HepG2 (cell line): ENCODE measurements at regions not wholly inside any gene's neighbourhood (a gene's known extent, or its start where the extent isn't known, plus 50 kb on each side); places are given as distances from the start of the nearest gene placed in this dataset.

Source experiments
- ATAC-seq: fragments of 200-7000 bp; cut with Tn5 transposase; 3 replicates; pipeline ENCODE4 v1.9.1; 2020; ENCODE audit warnings: mild to moderate bottlenecking, moderate library complexity
- BruUV-seq: library from RNA; stranded (reverse); fragments of 400-500 nt; replicated peaks from 2 replicates; lab custom pipeline; 2021; lab: Mats Ljungman, UMichigan
- CTCF ChIA-PET: fragments of 300-600 bp; formaldehyde crosslinking; extraction: SDS; loops from one replicate; lab custom pipeline; 2021; ENCODE audit warnings: low total read pairs, inconsistent platforms, low intra/inter-chr PET ratio; lab: Yijun Ruan, JAX
- POLR2A ChIA-PET: fragments of 350-600 bp; sonication (Branson Sonifier 250); formaldehyde crosslinking; loops from one replicate; lab custom pipeline; 2020; ENCODE audit warnings: antibody characterized with exemption, inconsistent platforms; lab: Yijun Ruan, JAX
- DNase-seq: peaks from one replicate; pipeline ENCODE4 v3.0.0-alpha.2; 2015; ENCODE audit warnings: low spot score
- FAIRE-seq: peaks from 3 replicates; lab custom pipeline; 2011; peaks lifted over from hg19 to GRCh38; lab: Jason Lieb, UNC
- H2AFZ ChIP-seq: one replicate; pipeline ENCODE4 v1.6.1; 2011; ENCODE audit warnings: low read length, inconsistent platforms
- H3K27ac ChIP-seq: fragments of 300-600 bp; 3 replicates; pipeline ENCODE4 v1.8.0; 2011; ENCODE audit warnings: mixed run types, mild to moderate bottlenecking, mixed read lengths, low read length, inconsistent platforms; ENCODE audit not compliant: insufficient read depth; ENCODE audit errors: extremely low read length
- H3K27me3 ChIP-seq, 2 experiments: fragments of 200-600 bp in 1 of 2; 2 replicates in 1 of 2; 3 replicates in 1 of 2; pipeline versions ENCODE4 v1.6.0 to v1.8.0; 2011; ENCODE audit warnings: low read length in 2 of 2, mild to moderate bottlenecking in 2 of 2, moderate library complexity in 2 of 2, inconsistent platforms in 1 of 2; ENCODE audit not compliant: insufficient read depth in 2 of 2, control insufficient read depth in 1 of 2
- H3K36me3 ChIP-seq, 2 experiments: fragments of 200-600 bp in 1 of 2; replicated peaks in 1 of 2; 2 replicates in 1 of 2; 3 replicates in 1 of 2; pipeline versions ENCODE4 v1.5.1 to v1.8.0; 2011; ENCODE audit warnings: low read length in 2 of 2, inconsistent platforms in 1 of 2; ENCODE audit not compliant: insufficient read depth in 2 of 2, control insufficient read depth in 1 of 2
- H3K4me1 ChIP-seq: 2 replicates; pipeline ENCODE4 v1.5.1; 2012; ENCODE audit warnings: low read length, inconsistent platforms; ENCODE audit not compliant: insufficient read depth
- H3K4me2 ChIP-seq: 2 replicates; pipeline ENCODE4 v1.6.0; 2011; ENCODE audit warnings: low read depth, low read length, inconsistent platforms
- H3K4me3 ChIP-seq, 3 experiments: fragments of 200-600 bp in 1 of 3; sonication (generic), shearing (Covaris generic) in 1 of 3; replicated peaks in 1 of 3; 2 replicates each; pipeline ENCODE4 v1.5.1; 2011 to 2016; ENCODE audit warnings: low read length in 3 of 3, inconsistent platforms in 2 of 3, low read depth in 2 of 3, mild to moderate bottlenecking in 2 of 3, control low read depth in 1 of 3, mixed read lengths in 1 of 3; ENCODE audit not compliant: insufficient read depth in 1 of 3
- H3K79me2 ChIP-seq: one replicate; pipeline ENCODE4 v1.6.1; 2011; ENCODE audit warnings: low read length, inconsistent platforms; ENCODE audit not compliant: insufficient read depth
- H3K9ac ChIP-seq: 2 replicates; pipeline ENCODE4 v1.6.0; 2011; ENCODE audit warnings: mild to moderate bottlenecking, low read depth, low read length, inconsistent platforms; ENCODE audit not compliant: insufficient read depth
- H3K9me3 ChIP-seq: 2 replicates; pipeline ENCODE4 v1.5.1; 2012; ENCODE audit warnings: mild to moderate bottlenecking, low read length
- H4K20me1 ChIP-seq: 2 replicates; pipeline ENCODE4 v1.6.0; 2011; ENCODE audit warnings: inconsistent platforms, mild to moderate bottlenecking, low read length, moderate library complexity; ENCODE audit not compliant: insufficient read depth
- ATF7-NPFF ChIP-seq: sonication (generic); formaldehyde crosslinking; IDR thresholded peaks from 2 replicates; pipeline ENCODE4 v1.8.1; 2023; ENCODE audit warnings: mild to moderate bottlenecking, low read depth, missing genetic modification reagents, moderate library complexity
- EHMT2 ChIP-seq: fragments of 200-600 bp; sonication (generic); IDR thresholded peaks from 2 replicates; pipeline ENCODE4 v1.7.0; 2017; ENCODE audit warnings: antibody characterized with exemption, low read depth, low read length, borderline replicate concordance
- GTF2F1 ChIP-seq: fragments of 150-350 bp; IDR thresholded peaks from 2 replicates; pipeline ENCODE4 v1.6.1; 2014; ENCODE audit warnings: low read length
- HNF1B ChIP-seq: sonication (generic); formaldehyde crosslinking; IDR thresholded peaks from 2 replicates; pipeline ENCODE4 v1.5.1; 2020; ENCODE audit warnings: mild to moderate bottlenecking, moderate library complexity, missing genetic modification reagents
- MYC ChIP-seq: sonication (generic); formaldehyde crosslinking; IDR thresholded peaks from 2 replicates; pipeline ENCODE4 v1.9.0; 2021; ENCODE audit warnings: missing genetic modification reagents, borderline replicate concordance
- NR2C2 ChIP-seq: sonication (generic); formaldehyde crosslinking; IDR thresholded peaks from 2 replicates; pipeline ENCODE4 v1.4.0; 2020; ENCODE audit warnings: missing genetic modification reagents, mild to moderate bottlenecking, moderate library complexity, borderline replicate concordance
- RFXAP ChIP-seq: sonication (generic); formaldehyde crosslinking; IDR thresholded peaks from 2 replicates; pipeline ENCODE4 v1.4.0; 2020; ENCODE audit warnings: missing genetic modification reagents, borderline replicate concordance
- TAF15 ChIP-seq: fragments of 200-400 bp; formaldehyde crosslinking; IDR thresholded peaks from one replicate; pipeline ENCODE4 v1.6.1; 2018; ENCODE audit warnings: mild to moderate bottlenecking, low read depth, low read length; ENCODE audit not compliant: poor library complexity, severe bottlenecking
- ZBTB33 ChIP-seq: sonication (generic); formaldehyde crosslinking; IDR thresholded peaks from 2 replicates; pipeline ENCODE4 v1.4.0; 2020; ENCODE audit warnings: missing genetic modification reagents
- ZBTB42 ChIP-seq: sonication (generic); formaldehyde crosslinking; IDR thresholded peaks from 2 replicates; pipeline ENCODE4 v1.5.0; 2020; ENCODE audit warnings: mild to moderate bottlenecking, missing genetic modification reagents
- ZFY ChIP-seq: sonication (generic); formaldehyde crosslinking; IDR thresholded peaks from 2 replicates; pipeline ENCODE4 v1.4.0; 2020; ENCODE audit warnings: missing genetic modification reagents
- ZNF33B ChIP-seq: sonication (generic); formaldehyde crosslinking; IDR thresholded peaks from 2 replicates; pipeline ENCODE4 v1.5.1; 2020; ENCODE audit warnings: mild to moderate bottlenecking, missing genetic modification reagents
- ZNF768 ChIP-seq: sonication (generic); formaldehyde crosslinking; IDR thresholded peaks from 2 replicates; pipeline ENCODE4 v1.4.0; 2020; ENCODE audit warnings: missing genetic modification reagents
- WGBS: methylation state at CpG from one replicate; pipeline ENCODE4 v1.1.6; 2017; ENCODE audit warnings: low lambda C conversion rate; 5-methylcytosine and 5-hydroxymethylcytosine counted together
- in situ Hi-C: cut with HindIII; loops from 2 replicates; pipeline ENCODE4 v1.10.0; 2017; ENCODE audit warnings: low pct_unique_long_range_greater_than_20kb; ENCODE audit not compliant: extremely low pct_ligation_motif_present
- intact Hi-C: fragments of 100-400 bp; cut with micrococcal nuclease; formaldehyde crosslinking; loops from one replicate; pipeline ENCODE4 v1.10.0; 2022; ENCODE audit not compliant: unreplicated experiment
- TF ChIP-seq, protein P1 (sequence below): IDR thresholded peaks from 2 replicates; pipeline ENCODE4 v1.6.1; 2018; ENCODE audit warnings: missing genetic modification reagents

GRCh38 chr2:183597841-183598240 lies 473.6 kb downstream of the NUP35 start:
- no peak overlapping the region for H3K4me3 ChIP-seq
- no peaks in the 10 kb centered on the region for H3K9me3 ChIP-seq
- WGBS: 0% methylated on average over 1 of the region's 1 CpG
- BruUV-seq: no TSS peak
- H3K36me3 ChIP-seq: no peaks in the 10 kb centered on the region
- no peaks in the 10 kb centered on the region for H3K4me1 ChIP-seq
- CTCF ChIA-PET: no interaction called here
- POLR2A ChIA-PET: no interaction called here
- intact Hi-C loops: no loop called here
- H3K9ac ChIP-seq: no peak overlapping the region
- FAIRE-seq (no peak), DNase-seq (no peak), ATAC-seq (no peak)
- in situ Hi-C loops: no loop called here
- no peaks in the 10 kb centered on the region for H3K27me3 ChIP-seq
- no peaks in the 10 kb centered on the region for H4K20me1 ChIP-seq
- no peak overlapping the region for H2AFZ ChIP-seq
- no peak overlapping the region for H3K27ac ChIP-seq
- H3K4me2 ChIP-seq: no peak overlapping the region
- TF ChIP-seq RFXAP (no peak), ATF7-NPFF (CRISPR knock-in tag) (no peak), ZNF33B (CRISPR knock-in tag) (no peak), TAF15 (no peak), NR2C2 (CRISPR knock-in tag) (no peak)
- TF ChIP-seq, protein P1, sequence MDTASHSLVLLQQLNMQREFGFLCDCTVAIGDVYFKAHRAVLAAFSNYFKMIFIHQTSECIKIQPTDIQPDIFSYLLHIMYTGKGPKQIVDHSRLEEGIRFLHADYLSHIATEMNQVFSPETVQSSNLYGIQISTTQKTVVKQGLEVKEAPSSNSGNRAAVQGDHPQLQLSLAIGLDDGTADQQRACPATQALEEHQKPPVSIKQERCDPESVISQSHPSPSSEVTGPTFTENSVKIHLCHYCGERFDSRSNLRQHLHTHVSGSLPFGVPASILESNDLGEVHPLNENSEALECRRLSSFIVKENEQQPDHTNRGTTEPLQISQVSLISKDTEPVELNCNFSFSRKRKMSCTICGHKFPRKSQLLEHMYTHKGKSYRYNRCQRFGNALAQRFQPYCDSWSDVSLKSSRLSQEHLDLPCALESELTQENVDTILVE: no peak
- no peaks in the 10 kb centered on the region for H3K79me2 ChIP-seq

DNA sequence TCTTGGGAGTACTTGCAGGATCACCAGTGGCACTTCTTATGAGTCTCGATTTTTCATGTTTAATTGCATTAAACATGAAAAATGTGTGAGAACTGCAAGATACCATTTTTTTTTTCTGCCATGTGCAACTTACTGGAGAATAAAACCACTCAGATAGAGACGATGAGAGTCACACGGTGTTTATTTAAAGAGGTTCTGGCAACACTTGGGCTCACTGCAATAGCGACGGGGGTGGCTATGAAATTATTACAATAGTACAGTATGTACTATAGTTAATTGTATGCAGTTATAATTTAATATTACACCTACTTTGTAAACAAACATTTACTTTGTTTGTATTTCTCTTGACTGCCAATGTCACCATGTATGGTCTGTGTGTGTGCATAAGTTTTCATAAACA lies 479.8 kb downstream of the NUP35 start:
- no peaks in the 10 kb centered on the region for H3K79me2 ChIP-seq
- no peak for TF ChIP-seq ZNF768 (CRISPR knock-in tag)
- no peak for TF ChIP-seq ZBTB42
- TF ChIP-seq ATF7-NPFF (CRISPR knock-in tag): no peak
- TF ChIP-seq ZFY (CRISPR knock-in tag): no peak
- no peak for TF ChIP-seq EHMT2
- TF ChIP-seq GTF2F1: no peak
- TF ChIP-seq ZBTB33: no peak
- TF ChIP-seq HNF1B (CRISPR knock-in tag): no peak
- TF ChIP-seq MYC (CRISPR knock-in tag): no peak
- no peaks in the 10 kb centered on the region for H3K36me3 ChIP-seq
- no peak for DNase-seq
- no peaks in the 10 kb centered on the region for H3K27me3 ChIP-seq
- no peak overlapping the region for H3K4me2 ChIP-seq
- H2AFZ ChIP-seq: no peak overlapping the region
- POLR2A ChIA-PET: no interaction called here
- H3K27ac ChIP-seq: no peak overlapping the region
- CTCF ChIA-PET: no interaction called here
- 6% methylated on average over 5 of the region's 5 CpGs for WGBS
- no peaks in the 10 kb centered on the region for H4K20me1 ChIP-seq
- ATAC-seq: no peak
- in situ Hi-C loops: no loop called here
- intact Hi-C loops: no loop called here
- H3K4me3 ChIP-seq: no peak overlapping the region
- no peak for FAIRE-seq
- H3K9me3 ChIP-seq: no peaks in the 10 kb centered on the region
- H3K9ac ChIP-seq: no peak overlapping the region
- no TSS peak for BruUV-seq
- peaks cover 7% of the 10 kb centered on the region; the same call in 1 of the 2 replicates for H3K4me1 ChIP-seq
